HCT116 (cell line): ENCODE measurements at regions not wholly inside any gene's neighbourhood (a gene's known extent, or its start where the extent isn't known, plus 50 kb on each side); places are given as distances from the start of the nearest gene placed in this dataset.

Experiments used
- ATAC-seq: fragments of 200-7000 bp; cut with Tn5 transposase; 2 replicates; pipeline ENCODE4 v1.9.1; 2020; ENCODE audit warnings: mild to moderate bottlenecking, moderate library complexity
- BruUV-seq: library from RNA; stranded (reverse); fragments of 400-500 nt; replicated peaks from 2 replicates; lab custom pipeline; 2021; lab: Mats Ljungman, UMichigan
- CTCF ChIA-PET: fragments of 300-600 bp; sonication (Branson Sonifier 250); formaldehyde crosslinking; loops from one replicate; lab custom pipeline; 2021; ENCODE audit warnings: antibody characterized with exemption; lab: Charles Lee
- POLR2A ChIA-PET: fragments of 300-600, 350-600 bp; sonication (Branson Sonifier 250); formaldehyde crosslinking; loops from one replicate; lab custom pipeline; 2021; ENCODE audit warnings: antibody characterized with exemption; lab: Charles Lee
- RAD21 ChIA-PET, 2 experiments: fragments of 300-600 bp; sonication (Branson Sonifier 250); formaldehyde crosslinking; loops; one replicate each; lab custom pipeline; 2023; ENCODE audit warnings: low total read pairs in 2 of 2; ENCODE audit not compliant: uncharacterized antibody in 2 of 2, unreplicated experiment in 2 of 2, low non-redundant PET in 1 of 2; lab: Charles Lee
- DNase-seq: peaks from one replicate; pipeline ENCODE4 v3.0.0-alpha.2; 2010; ENCODE audit warnings: low read depth, low spot score
- H2AFZ ChIP-seq: fragments of 200-600 bp; shearing (Covaris generic), sonication (generic); 2 replicates; pipeline ENCODE4 v1.6.1; 2017; ENCODE audit warnings: low read depth, mixed run types, mixed read lengths, antibody characterized with exemption, low read length; ENCODE audit not compliant: poor library complexity, severe bottlenecking
- H3K27ac ChIP-seq: 2 replicates; pipeline ENCODE4 v1.5.1; 2012; ENCODE audit warnings: low read depth, low read length
- H3K27me3 ChIP-seq: fragments of 200-600 bp; sonication (generic); 2 replicates; pipeline ENCODE4 v1.6.1; 2016; ENCODE audit warnings: mixed run types, low read length, mixed read lengths; ENCODE audit not compliant: insufficient read depth
- H3K36me3 ChIP-seq, 2 experiments: fragments of 200-500 bp in 1 of 2; fragments of 200-600 bp in 1 of 2; sonication (Bioruptor generic) in 1 of 2; sonication (generic) in 1 of 2; 2 replicates each; pipeline versions ENCODE4 v1.5.1 to v1.6.1; 2014 to 2016; ENCODE audit warnings: low read length in 2 of 2, inconsistent platforms in 1 of 2, mixed read lengths in 1 of 2, mixed run types in 1 of 2; ENCODE audit not compliant: insufficient read depth in 2 of 2, control insufficient read depth in 1 of 2
- H3K4me1 ChIP-seq, 2 experiments: fragments of 200-600 bp in 1 of 2; sonication (generic) in 1 of 2; 2 replicates each; pipeline versions ENCODE4 v1.5.1 to v1.6.1; 2012 to 2017; ENCODE audit warnings: low read length in 2 of 2, inconsistent platforms in 1 of 2, mild to moderate bottlenecking in 1 of 2, mixed read lengths in 1 of 2, mixed run types in 1 of 2, moderate library complexity in 1 of 2; ENCODE audit not compliant: insufficient read depth in 2 of 2, control insufficient read depth in 1 of 2
- H3K4me2 ChIP-seq: fragments of 200-600 bp; sonication (generic); 2 replicates; pipeline ENCODE4 v1.6.1; 2017; ENCODE audit warnings: mixed run types, low read length, mixed read lengths
- H3K4me3 ChIP-seq, 2 experiments: fragments of 200-600 bp in 1 of 2; sonication (generic) in 1 of 2; replicated peaks in 1 of 2; 2 replicates each; pipeline ENCODE4 v1.5.1; 2011 to 2016; ENCODE audit warnings: low read length in 2 of 2, control low read depth in 1 of 2, low read depth in 1 of 2, mild to moderate bottlenecking in 1 of 2, mixed read lengths in 1 of 2, mixed run types in 1 of 2
- H3K79me2 ChIP-seq: fragments of 200-600 bp; sonication (generic); 2 replicates; pipeline ENCODE4 v1.6.1; 2017; ENCODE audit warnings: mild to moderate bottlenecking, mixed run types, low read length, moderate library complexity, mixed read lengths; ENCODE audit not compliant: insufficient read depth
- H3K9ac ChIP-seq: fragments of 200-600 bp; sonication (generic); 2 replicates; pipeline ENCODE4 v1.6.1; 2016; ENCODE audit warnings: low read length, mixed read lengths
- H3K9me2 ChIP-seq: fragments of 200-600 bp; sonication (generic), shearing (Covaris generic); 2 replicates; pipeline ENCODE4 v1.6.1; 2017; ENCODE audit warnings: mixed run types, mild to moderate bottlenecking, moderate library complexity; ENCODE audit not compliant: insufficient read depth
- H3K9me3 ChIP-seq, 2 experiments: fragments of 200-500 bp in 1 of 2; fragments of 200-600 bp in 1 of 2; sonication (Bioruptor generic) in 1 of 2; sonication (generic) in 1 of 2; 2 replicates each; pipeline ENCODE4 v1.6.1; 2014 to 2017; ENCODE audit warnings: low read length in 2 of 2, mixed read lengths in 2 of 2, inconsistent platforms in 1 of 2, low read depth in 1 of 2, mild to moderate bottlenecking in 1 of 2, mixed run types in 1 of 2, moderate library complexity in 1 of 2; ENCODE audit not compliant: control insufficient read depth in 1 of 2, insufficient read depth in 1 of 2
- H4K20me1 ChIP-seq: fragments of 200-600 bp; sonication (generic), shearing (Covaris generic); 2 replicates; pipeline ENCODE4 v1.6.1; 2017; ENCODE audit warnings: mixed run types, mild to moderate bottlenecking, moderate library complexity; ENCODE audit not compliant: insufficient read depth
- ELF1 ChIP-seq: IDR thresholded peaks from 2 replicates; pipeline ENCODE4 v1.6.1; 2012; ENCODE audit warnings: low read depth, borderline replicate concordance
- MAX ChIP-seq: IDR thresholded peaks from 2 replicates; pipeline ENCODE4 v1.6.1; 2012
- POLR2A ChIP-seq: IDR thresholded peaks from 2 replicates; pipeline ENCODE4 v1.7.0; 2011; ENCODE audit warnings: borderline replicate concordance; ENCODE audit not compliant: insufficient read depth, insufficient read length; ENCODE audit errors: extremely low read depth
- SP1 ChIP-seq: IDR thresholded peaks from 2 replicates; pipeline ENCODE4 v1.6.1; 2012; ENCODE audit warnings: low read depth
- TCF7L2 ChIP-seq: IDR thresholded peaks from 2 replicates; pipeline ENCODE4 v1.7.0; 2011; ENCODE audit warnings: borderline replicate concordance, inconsistent platforms; ENCODE audit not compliant: insufficient read depth, insufficient read length; ENCODE audit errors: extremely low read depth
- YY1 ChIP-seq: IDR thresholded peaks from 2 replicates; pipeline ENCODE4 v1.6.1; 2011; ENCODE audit warnings: low read length, low read depth, moderate library complexity, mild to moderate bottlenecking; ENCODE audit not compliant: insufficient replicate concordance; ENCODE audit errors: extremely low read depth
- intact Hi-C: fragments of 100-400 bp; cut with micrococcal nuclease; formaldehyde crosslinking; loops from 2 replicates; pipeline ENCODE4 v1.10.0; 2022
- TF ChIP-seq, protein P1 (sequence below): IDR thresholded peaks from 2 replicates; pipeline ENCODE4 v1.6.1; 2012
- TF ChIP-seq, protein P2 (sequence below): IDR thresholded peaks from 2 replicates; pipeline ENCODE4 v1.6.1; 2011; ENCODE audit warnings: mild to moderate bottlenecking, low read length, moderate library complexity; ENCODE audit not compliant: insufficient replicate concordance; ENCODE audit errors: extremely low read depth
- TF ChIP-seq, protein P3 (sequence below), 3 experiments: fragments of 200-600 bp in 1 of 3; sonication (generic) in 1 of 3; IDR thresholded peaks in 2 of 3; conservative IDR thresholded peaks in 1 of 3; 2 replicates each; pipeline ENCODE4 v1.5.1; 2012 to 2017; ENCODE audit warnings: low read depth in 2 of 3, low read length in 2 of 3, antibody characterized with exemption in 1 of 3, borderline replicate concordance in 1 of 3, control low read depth in 1 of 3, mild to moderate bottlenecking in 1 of 3, mixed read lengths in 1 of 3, mixed run types in 1 of 3, moderate library complexity in 1 of 3; ENCODE audit not compliant: insufficient read depth in 1 of 3

DNA sequence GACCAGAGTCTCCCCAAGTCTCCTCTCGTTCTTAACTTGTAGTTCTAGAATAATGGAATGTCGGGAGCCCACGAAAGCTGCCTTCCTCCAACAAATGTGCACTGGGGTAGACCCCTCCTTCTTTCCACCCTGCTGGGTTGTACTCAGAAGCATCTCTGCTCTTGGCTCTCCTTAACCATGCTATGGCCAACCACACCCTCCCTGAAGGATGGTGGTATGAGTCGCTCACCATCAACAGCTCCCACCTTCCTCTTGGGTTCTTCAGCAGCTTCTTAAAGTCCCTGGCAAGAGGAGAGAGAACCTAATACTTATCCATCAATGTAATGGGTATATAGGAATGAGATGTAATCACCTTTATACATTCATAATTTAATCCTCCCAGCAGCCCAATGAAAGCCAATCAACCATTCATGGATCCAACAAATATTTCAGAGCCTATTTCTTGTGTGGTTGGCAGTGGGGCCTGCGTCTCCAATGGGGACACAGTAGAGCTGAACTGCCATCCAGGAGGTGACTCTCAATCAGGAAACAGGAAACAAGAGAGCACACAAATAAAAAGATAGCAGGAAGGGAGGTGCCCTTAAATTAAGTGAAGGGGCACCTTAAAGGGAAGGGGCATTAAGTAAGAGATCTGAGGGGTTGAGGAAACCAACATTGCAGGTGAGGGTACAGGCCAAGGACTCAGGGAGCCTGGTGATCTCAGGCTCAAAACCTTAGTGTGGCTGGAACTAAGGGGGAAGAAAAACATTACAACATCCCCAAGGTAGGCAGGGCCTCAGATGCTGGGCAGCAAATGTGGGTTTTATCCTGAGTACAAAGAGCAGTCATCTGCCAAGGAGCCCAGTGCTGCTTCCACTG is 64.4 kb upstream of the ETS2 start:
- no peaks in the 10 kb centered on the region for H3K79me2 ChIP-seq
- H3K4me2 ChIP-seq: no peak overlapping the region
- H2AFZ ChIP-seq: no peak overlapping the region
- no peaks in the 10 kb centered on the region for H3K9me2 ChIP-seq
- CTCF ChIA-PET: no interaction called here
- BruUV-seq: no TSS peak
- ATAC-seq (no peak), DNase-seq (no peak)
- POLR2A ChIA-PET: no interaction called here
- no peak overlapping the region for H3K4me3 ChIP-seq
- H3K4me1 ChIP-seq: no peaks in the 10 kb centered on the region
- RAD21 ChIA-PET: no interaction called here
- TF ChIP-seq, protein P1, sequence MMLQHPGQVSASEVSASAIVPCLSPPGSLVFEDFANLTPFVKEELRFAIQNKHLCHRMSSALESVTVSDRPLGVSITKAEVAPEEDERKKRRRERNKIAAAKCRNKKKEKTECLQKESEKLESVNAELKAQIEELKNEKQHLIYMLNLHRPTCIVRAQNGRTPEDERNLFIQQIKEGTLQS: no peak
- TF ChIP-seq TCF7L2 (no peak), SP1 (no peak), ELF1 (no peak), POLR2A (no peak), MAX (no peak), YY1 (no peak)
- TF ChIP-seq, protein P2, sequence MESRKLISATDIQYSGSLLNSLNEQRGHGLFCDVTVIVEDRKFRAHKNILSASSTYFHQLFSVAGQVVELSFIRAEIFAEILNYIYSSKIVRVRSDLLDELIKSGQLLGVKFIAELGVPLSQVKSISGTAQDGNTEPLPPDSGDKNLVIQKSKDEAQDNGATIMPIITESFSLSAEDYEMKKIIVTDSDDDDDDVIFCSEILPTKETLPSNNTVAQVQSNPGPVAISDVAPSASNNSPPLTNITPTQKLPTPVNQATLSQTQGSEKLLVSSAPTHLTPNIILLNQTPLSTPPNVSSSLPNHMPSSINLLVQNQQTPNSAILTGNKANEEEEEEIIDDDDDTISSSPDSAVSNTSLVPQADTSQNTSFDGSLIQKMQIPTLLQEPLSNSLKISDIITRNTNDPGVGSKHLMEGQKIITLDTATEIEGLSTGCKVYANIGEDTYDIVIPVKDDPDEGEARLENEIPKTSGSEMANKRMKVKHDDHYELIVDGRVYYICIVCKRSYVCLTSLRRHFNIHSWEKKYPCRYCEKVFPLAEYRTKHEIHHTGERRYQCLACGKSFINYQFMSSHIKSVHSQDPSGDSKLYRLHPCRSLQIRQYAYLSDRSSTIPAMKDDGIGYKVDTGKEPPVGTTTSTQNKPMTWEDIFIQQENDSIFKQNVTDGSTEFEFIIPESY: no peak
- TF ChIP-seq, protein P3, sequence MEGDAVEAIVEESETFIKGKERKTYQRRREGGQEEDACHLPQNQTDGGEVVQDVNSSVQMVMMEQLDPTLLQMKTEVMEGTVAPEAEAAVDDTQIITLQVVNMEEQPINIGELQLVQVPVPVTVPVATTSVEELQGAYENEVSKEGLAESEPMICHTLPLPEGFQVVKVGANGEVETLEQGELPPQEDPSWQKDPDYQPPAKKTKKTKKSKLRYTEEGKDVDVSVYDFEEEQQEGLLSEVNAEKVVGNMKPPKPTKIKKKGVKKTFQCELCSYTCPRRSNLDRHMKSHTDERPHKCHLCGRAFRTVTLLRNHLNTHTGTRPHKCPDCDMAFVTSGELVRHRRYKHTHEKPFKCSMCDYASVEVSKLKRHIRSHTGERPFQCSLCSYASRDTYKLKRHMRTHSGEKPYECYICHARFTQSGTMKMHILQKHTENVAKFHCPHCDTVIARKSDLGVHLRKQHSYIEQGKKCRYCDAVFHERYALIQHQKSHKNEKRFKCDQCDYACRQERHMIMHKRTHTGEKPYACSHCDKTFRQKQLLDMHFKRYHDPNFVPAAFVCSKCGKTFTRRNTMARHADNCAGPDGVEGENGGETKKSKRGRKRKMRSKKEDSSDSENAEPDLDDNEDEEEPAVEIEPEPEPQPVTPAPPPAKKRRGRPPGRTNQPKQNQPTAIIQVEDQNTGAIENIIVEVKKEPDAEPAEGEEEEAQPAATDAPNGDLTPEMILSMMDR (IDR thresholded peaks at IDR 0.05 in 2 of 3, conservative IDR thresholded peaks at IDR 0.05 in 1 of 3; ENCODE audit: borderline replicate concordance in 1 of 3, insufficient read depth in 1 of 3, low read depth in 2 of 3, low read length in 2 of 3): no peak
- TF ChIP-seq, all 23 proteins: peak for 0
- Histone ChIP-seq H3K9me3 (no peaks in the 10 kb centered on the region), H3K36me3 (no peaks in the 10 kb centered on the region), H3K27ac (no peak overlapping the region), H3K9ac (no peak overlapping the region), H4K20me1 (no peaks in the 10 kb centered on the region), H3K27me3 (no peaks in the 10 kb centered on the region)
- intact Hi-C loops: no loop called here
